Left lung (tissue), 4 donors: ENCODE measurements at regions not wholly inside any gene's neighbourhood (a gene's known extent, or its start where the extent isn't known, plus 50 kb on each side); places are given as distances from the start of the nearest gene placed in this dataset.

Experiments
- ATAC-seq: fragments of 200-7000 bp; cut with Tn5 transposase; one replicate; pipeline ENCODE4 v1.9.1; 2020; ENCODE audit warnings: moderate library complexity
- DNase-seq, 4 donors: peaks; one replicate each; pipeline ENCODE4 v3.0.0-alpha.2; 2013 to 2020
- H3K27ac ChIP-seq, 2 donors: fragments of 200-600 bp; sonication (generic) in 1 of 2; one replicate each; pipeline versions ENCODE4 v1.5.0 to v1.8.0; 2020 to 2021
- H3K27me3 ChIP-seq, 2 donors: fragments of 200-600 bp; sonication (generic) in 1 of 2; one replicate each; pipeline versions ENCODE4 v1.5.0 to v1.8.0; 2020 to 2021
- H3K36me3 ChIP-seq, 2 donors: fragments of 200-600 bp; sonication (generic) in 1 of 2; one replicate each; pipeline versions ENCODE4 v1.5.0 to v1.8.0; 2020 to 2021
- H3K4me1 ChIP-seq, 2 donors: fragments of 200-600 bp; one replicate each; pipeline ENCODE4 v1.8.0; 2021
- H3K4me3 ChIP-seq, 2 donors: fragments of 200-600 bp; sonication (generic) in 1 of 2; one replicate each; pipeline versions ENCODE4 v1.5.0 to v1.8.0; 2020 to 2021; ENCODE audit warnings: mild to moderate bottlenecking in 1 of 2
- H3K9me3 ChIP-seq, 2 donors: fragments of 200-600 bp; sonication (generic) in 1 of 2; one replicate each; pipeline versions ENCODE4 v1.5.0 to v1.8.0; 2020 to 2021
- CTCF ChIP-seq, 2 donors: fragments of 200-600 bp; sonication (generic) in 1 of 2; IDR thresholded peaks; one replicate each; pipeline versions ENCODE4 v1.5.0 to v1.8.0; 2021; ENCODE audit warnings: antibody characterized with exemption in 2 of 2
- intact Hi-C, 2 donors: fragments of 100-400 bp; cut with DNase I; formaldehyde crosslinking; loops; one replicate each; pipeline versions ENCODE4 v1.11.2 to v1.14.2; 2022
- donor health status: DM: no; HTN: yes; CAD: no.
- donor health status: DM: no; HTN: no; CAD: no.

- Histone ChIP-seq H3K27me3 (no peaks in the 10 kb centered on the region), H3K9me3 (no peaks in the 10 kb centered on the region), H3K4me3 (no peak overlapping the region), H3K36me3 (no peaks in the 10 kb centered on the region), H3K4me1 (no peaks in the 10 kb centered on the region), H3K27ac (no peak overlapping the region)
- TF ChIP-seq CTCF (IDR thresholded peaks at IDR 0.05) = no peak
- ATAC-seq = no peak
- intact Hi-C loops = no loop called here
- DNase-seq = no peak
These were observed 981.1 kb downstream of the DTWD2 start for GRCh38 chr5:118007262-118007661.

- intact Hi-C loops = no loop called here
- DNase-seq = no peak
- ATAC-seq = no peak
- H3K4me1 ChIP-seq = no peaks in the 10 kb centered on the region
- H3K27me3 ChIP-seq = no peaks in the 10 kb centered on the region
- H3K4me3 ChIP-seq = no peak overlapping the region
- no peak for TF ChIP-seq CTCF (IDR thresholded peaks at IDR 0.05)
- no peaks in the 10 kb centered on the region for H3K36me3 ChIP-seq
- H3K27ac ChIP-seq = no peak overlapping the region
- no peaks in the 10 kb centered on the region for H3K9me3 ChIP-seq
These were observed 982.1 kb downstream of the DTWD2 start for GRCh38 chr5:118006219-118006618.

- no peak for TF ChIP-seq CTCF (IDR thresholded peaks at IDR 0.05)
- Histone ChIP-seq H3K27me3 (no peaks in the 10 kb centered on the region), H3K4me3 (no peak overlapping the region), H3K4me1 (no peaks in the 10 kb centered on the region), H3K9me3 (no peaks in the 10 kb centered on the region), H3K36me3 (no peaks in the 10 kb centered on the region), H3K27ac (no peak overlapping the region)
- intact Hi-C loops = no loop called here
- DNase-seq = no peak
- ATAC-seq = no peak
These were observed 988.3 kb downstream of the DTWD2 start for GRCh38 chr5:117999939-118000549.

- Histone ChIP-seq H3K4me3 (no peak overlapping the region), H3K4me1 (no peaks in the 10 kb centered on the region), H3K36me3 (no peaks in the 10 kb centered on the region), H3K27me3 (no peaks in the 10 kb centered on the region), H3K9me3 (no peaks in the 10 kb centered on the region), H3K27ac (no peak overlapping the region)
- no peak for DNase-seq
- no peak for ATAC-seq
- intact Hi-C loops = no loop called here
- TF ChIP-seq CTCF (IDR thresholded peaks at IDR 0.05) = no peak
These were observed 1005.7 kb downstream of the DTWD2 start for GRCh38 chr5:117982691-117983090.

GRCh38 chr5:117973785-117974184 lies 1014.6 kb downstream of the DTWD2 start:
- Histone ChIP-seq H3K36me3 (no peaks in the 10 kb centered on the region), H3K27me3 (no peaks in the 10 kb centered on the region), H3K4me3 (no peak overlapping the region), H3K27ac (no peak overlapping the region), H3K9me3 (no peaks in the 10 kb centered on the region), H3K4me1 (no peaks in the 10 kb centered on the region)
- intact Hi-C loops = no loop called here
- ATAC-seq = no peak
- no peak for DNase-seq
- no peak for TF ChIP-seq CTCF (IDR thresholded peaks at IDR 0.05)
